HTR-8/SVneo (cell line): ENCODE measurements at regions not wholly inside any gene's neighbourhood (a gene's known extent, or its start where the extent isn't known, plus 50 kb on each side); places are given as distances from the start of the nearest gene placed in this dataset.
A peak's percentile ranks its signal among the peaks of the same experiment; 100 is the strongest.
"Not testable (repeated sequence)": the region's sequence is repeated elsewhere in the genome, so short reads cannot be mapped to it uniquely, and the experiment has no call there.

Source experiments
- DNase-seq: peaks from one replicate; pipeline ENCODE4 v3.0.0; 2011; ENCODE audit warnings: low spot score, mixed read lengths; ENCODE audit not compliant: insufficient read length
- FAIRE-seq: peaks from 2 replicates; lab custom pipeline; 2011; peaks lifted over from hg19 to GRCh38; lab: Jason Lieb, UNC

DNA sequence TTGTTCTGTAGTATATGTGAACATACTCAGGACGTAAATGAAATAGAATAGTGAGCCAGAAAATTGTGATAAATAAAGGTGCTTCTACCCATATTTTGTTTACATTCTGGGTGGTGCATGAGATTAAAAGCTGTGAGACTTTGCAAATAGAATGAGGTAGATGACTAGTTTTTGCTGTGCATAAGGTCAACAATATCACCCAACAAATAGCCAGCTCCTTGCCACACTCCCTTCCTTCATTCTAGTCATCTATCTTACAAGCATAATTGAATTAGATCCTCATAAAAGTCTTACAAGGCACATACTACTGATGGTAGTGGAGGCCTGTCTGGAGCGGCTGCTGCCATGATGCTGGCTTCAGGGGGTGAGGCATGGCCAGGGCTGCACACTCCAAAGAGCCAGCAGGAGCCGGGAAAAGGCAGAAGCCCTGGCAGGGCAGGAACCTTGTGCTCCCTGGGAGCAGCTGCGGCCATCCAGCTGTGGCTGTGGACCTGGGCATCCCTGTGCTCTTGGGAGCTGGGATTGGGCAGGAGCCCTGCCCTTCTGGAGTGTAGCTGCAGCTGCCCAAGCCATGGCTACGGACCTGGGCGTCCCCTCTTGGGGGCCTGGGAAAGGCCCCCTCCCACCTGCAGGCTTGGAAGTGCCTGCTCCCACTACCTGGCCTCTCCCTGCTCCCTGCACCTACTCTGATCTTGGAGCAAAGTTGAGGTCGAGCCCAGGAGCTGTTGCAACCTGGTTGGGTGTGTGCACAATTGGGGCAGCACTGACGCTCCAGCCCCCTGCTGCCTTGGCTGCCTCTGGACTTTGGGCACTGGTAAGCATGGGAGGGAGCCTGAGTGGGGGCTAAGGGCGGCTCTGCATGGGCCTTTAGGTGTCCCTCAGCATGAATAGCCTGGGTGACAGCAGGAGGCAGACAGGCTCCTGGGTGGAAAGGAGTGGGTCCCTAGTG lies 112.8 kb downstream of the DACT1 start:
- FAIRE-seq (peak; percentile 88), DNase-seq (no peak)

DNA sequence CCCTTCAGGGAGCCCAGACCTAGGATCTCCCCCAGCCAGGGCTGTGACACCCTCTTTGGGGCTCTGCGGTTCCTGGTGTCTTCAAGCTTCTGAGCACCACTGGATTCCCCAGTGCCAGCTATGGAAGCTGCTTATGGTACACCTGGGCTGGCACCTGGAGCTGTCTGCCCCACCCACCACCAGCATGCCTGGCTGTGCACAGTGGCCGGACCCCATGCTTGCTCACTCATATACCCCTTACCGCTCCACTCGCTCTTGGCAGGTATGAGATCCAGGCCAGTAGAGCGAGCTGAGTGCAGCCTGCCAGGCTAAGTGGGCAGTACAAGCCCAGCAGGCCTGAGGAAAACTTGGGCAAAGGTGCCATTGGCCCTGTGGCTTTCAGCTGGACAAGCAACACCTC lies 114.0 kb downstream of the DACT1 start:
- DNase-seq (no peak), FAIRE-seq (peak; percentile 81)

DNA sequence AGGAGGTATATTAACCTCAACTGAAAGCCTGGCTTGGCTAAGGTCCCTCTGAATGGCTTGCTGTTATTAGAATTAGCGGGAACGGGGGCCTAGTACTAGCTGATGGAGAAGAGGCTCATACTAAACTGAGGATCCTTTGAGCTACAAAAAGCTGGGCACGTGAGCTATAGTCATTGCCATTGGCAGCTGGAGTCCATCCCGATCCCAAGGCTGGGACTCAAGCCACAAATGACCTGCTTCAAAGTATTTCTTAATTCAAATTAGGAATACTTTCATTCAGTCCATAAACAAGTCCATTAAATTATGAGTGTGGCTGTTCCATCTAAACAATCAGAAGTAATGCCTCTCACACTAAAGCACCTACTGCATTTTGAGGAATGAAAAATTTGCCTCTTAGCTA lies 114.5 kb downstream of the DACT1 start:
- DNase-seq (no peak), FAIRE-seq (no peak)

DNA sequence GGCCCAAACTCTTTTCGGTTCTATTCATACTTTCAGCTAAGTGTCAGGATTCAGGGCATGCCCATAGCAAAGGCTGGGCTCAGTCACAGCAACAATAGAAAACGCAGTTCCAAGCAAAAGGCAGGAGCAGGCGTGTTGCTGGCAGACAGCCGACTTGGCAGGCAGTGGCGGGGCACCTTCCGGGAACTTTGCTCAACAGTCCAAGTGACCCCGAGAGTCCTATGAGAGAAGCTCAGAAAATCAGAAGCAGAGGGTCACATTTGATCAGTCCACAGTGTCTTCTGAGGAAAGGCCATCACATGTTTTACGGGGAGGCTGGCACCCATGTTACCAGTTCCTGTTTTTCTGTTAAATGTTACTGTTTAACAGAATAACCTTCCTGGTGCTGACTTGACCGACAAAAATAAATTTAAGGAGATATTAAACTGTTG lies 115.0 kb downstream of the DACT1 start:
- no peak for FAIRE-seq
- no peak for DNase-seq

DNA sequence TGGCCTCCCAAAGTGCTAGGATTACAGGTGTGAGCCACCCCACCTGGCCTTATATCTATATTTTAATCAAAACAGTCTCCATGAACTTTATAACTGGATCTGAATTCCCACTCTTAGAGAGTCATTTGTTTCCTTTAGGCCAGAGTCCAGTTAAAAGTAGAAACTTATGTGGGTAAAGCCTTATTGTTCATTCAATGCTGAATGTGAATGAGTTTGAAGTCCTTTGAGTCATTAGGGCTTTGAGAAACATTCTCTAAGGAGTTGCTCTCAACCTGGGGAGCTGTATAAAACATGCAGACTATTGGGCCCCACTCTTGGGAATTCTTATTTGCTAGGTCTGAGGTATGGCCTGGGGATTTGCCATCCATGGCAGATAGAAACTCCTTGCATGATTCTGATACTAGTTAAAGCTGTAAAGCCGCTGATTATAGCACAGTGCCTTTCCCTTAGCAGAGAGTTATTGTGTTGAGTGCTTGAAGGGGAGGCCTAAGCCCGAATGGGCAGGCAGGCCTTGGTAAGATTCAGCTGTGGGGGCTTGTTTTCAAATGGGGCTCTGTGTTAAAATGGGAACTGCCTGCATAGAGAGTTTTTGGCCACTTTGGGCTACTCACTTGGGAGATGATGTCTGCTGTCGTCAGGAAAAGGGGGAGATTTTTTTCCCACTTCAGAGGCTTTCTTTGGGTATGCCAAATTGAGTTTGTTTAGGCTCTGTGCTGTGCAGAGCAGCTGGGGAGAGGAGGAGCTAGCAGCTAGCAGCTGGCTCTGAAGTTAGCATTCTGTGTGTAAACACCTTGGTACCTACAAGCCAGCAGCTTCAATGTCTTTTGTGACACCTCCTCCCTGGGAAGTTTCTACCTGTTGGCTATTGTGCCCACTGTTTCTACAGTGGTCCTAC lies 117.5 kb downstream of the DACT1 start:
- FAIRE-seq: peak; percentile 90
- DNase-seq: no peak

DNA sequence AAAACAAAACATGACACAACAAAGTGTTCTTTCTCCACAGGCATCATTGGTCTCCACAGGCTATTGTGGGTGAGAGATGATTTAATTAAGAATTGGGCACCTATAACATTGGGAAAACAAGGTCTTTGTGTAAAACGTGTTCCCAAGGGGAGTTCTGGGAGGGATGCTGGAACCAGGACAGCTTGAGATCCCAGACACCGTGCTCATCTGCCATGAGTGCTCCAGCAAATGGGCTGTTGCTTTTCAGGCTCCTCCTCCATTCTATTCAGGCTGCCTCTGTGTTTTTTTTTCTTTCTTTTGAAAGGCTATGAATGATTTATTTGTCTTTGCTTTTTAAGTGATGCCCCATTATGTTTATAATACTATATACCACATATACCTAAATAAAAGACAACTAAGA lies 122.4 kb downstream of the DACT1 start:
- peak; percentile 55 for FAIRE-seq
- DNase-seq: no peak

DNA sequence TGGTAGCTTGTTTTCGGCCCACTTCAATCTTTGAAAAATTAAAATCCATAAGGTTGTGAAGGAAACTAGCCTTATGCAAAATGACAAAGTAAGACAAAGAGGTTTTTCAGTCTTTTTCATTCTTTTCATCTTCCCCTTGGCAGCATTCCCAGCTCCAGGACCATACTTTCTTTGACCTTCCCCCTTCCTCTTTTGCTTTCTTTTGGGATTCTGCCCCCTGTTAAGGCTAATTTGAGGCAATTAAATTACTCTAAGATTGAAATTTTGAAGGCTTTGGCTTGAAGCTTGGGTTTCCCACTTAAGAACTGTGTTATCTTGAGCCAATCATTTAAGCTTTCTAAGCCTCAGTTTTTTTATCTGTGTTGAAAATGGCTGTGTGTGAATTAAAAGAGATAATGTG lies 124.9 kb downstream of the DACT1 start:
- FAIRE-seq (no peak), DNase-seq (no peak)

DNA sequence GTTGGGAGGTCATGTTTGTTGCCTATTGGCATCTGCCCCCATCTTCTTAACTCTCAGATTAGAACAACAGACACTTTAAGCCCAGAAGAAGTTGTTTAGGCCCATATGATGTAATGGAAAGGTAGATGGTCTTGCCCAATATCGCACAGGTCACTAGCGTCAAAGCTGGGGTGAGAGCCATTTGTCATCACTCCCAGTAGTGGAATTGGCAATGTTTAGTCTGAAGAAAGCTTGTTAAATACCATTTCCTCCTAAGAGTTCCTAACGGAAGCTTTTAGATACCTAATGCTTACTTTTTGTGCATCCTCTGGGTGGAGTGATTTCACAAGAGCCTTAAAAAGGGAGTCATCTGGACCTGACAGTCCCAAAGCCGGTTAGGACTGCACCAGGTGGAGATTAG lies 125.4 kb downstream of the DACT1 start:
- DNase-seq (no peak), FAIRE-seq (peak; percentile 89)

DNA sequence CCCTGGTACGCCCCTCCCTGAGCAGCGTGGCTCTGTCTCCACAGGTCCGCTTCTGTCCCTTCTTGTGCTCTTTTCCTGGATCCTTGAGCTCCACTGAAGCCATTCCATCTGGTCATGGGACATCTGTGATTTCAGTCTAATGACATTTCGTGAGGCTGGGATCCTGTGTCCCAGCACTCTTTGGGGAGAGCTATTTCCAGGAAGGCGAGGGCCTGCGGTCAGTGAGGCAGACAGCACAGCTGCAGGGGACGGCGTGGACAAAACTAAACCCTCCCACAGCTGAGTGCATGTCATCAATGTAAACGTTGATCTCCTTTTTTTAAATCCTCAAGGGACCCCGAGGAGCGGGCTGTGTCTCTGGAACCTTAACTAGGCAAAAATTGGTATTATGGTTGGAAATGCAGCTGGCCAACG lies 127.7 kb downstream of the DACT1 start:
- peak; percentile 71 for FAIRE-seq
- DNase-seq: no peak

DNA sequence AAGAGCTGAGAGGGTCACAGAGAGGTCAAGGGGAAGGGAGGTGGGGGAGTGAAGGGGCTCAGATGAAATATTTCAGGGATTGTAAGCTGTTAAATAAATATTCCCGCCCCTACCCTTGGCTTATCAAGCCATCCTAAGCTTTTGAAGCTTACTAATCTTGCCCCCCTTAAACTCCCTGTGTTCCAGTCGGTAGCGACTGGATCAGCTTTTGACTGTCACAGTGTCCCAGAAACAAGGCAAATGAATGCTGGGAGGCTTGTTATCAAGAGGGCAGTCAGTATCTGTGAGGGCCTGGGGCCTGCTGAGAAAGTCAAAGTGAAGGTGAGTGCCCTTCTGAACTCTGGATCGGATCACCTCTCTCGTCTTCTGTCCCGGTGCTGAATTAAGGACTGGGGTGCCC lies 128.1 kb downstream of the DACT1 start:
- no peak for FAIRE-seq
- DNase-seq: no peak

DNA sequence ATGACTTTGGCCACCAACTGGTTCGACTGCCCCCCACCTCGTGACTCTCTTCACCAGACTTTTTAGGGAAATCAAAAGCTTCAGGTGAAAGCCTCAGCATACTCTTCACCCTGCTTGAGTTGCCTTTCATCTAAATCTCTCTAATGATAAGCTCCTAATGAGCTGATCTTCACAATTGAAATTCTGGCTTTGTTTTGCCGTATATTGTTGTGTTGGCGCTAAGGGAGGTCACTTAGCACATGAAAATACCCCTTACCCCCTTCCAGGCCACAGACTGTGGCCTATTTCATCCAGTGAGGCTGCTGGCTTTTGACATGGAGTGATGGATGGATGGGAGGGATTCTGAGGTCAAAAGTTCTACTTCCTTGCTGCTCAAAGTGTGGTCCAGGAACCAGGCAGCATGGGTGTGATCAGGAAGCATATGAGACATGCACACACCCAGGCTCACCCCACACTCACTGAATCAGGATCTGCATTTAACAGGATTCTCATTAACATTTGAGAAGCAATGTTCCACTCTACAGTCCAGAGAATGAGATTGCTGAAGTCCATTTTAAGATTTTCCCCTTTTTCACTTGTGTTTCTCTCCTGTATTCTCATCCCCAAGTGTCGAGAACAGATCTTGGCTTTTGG lies 131.4 kb downstream of the DACT1 start:
- DNase-seq (no peak), FAIRE-seq (peak; percentile 92)

DNA sequence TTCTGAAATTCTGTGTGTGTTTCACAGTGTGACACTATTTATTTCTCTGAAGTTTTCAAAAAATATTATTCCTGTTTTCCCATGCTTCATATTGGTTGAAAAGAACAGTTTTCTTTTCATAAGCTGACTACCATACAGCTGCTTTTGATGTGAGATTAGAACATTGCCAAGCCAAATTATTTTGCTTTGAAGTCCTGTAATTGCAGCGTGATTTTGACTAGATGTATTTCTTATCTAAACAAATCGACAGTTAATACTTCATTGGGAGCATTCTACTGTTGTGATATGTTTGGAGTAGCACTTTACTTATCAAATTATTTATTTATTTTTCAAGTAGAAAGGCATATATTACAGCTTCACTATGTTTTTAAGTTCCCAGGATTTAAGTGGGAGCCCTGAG lies 132.0 kb downstream of the DACT1 start:
- FAIRE-seq (no peak), DNase-seq (no peak)

DNA sequence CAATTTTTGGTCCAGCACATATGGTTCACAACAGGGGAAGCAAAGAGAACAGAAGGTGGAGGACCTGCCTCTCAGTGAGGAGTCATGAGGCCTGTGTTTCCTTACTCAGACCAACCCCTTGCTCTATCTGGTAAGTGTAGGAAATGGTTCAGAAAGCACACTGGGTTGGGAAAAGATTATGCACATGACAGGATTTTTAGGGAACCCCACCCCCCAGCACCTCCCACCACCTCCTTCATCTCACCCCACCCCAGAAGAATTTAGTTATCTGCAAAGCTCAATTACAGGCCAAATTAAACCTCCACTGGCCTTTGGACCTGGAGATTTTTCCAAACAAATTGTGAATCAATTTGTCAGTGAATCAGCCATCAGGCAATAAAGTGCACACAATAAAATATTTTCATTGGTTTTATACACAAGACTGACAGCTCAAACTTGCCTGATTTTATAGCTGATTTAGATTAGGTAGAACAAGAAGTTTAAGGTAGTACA lies 132.8 kb downstream of the DACT1 start:
- DNase-seq (no peak), FAIRE-seq (peak; percentile 88)

DNA sequence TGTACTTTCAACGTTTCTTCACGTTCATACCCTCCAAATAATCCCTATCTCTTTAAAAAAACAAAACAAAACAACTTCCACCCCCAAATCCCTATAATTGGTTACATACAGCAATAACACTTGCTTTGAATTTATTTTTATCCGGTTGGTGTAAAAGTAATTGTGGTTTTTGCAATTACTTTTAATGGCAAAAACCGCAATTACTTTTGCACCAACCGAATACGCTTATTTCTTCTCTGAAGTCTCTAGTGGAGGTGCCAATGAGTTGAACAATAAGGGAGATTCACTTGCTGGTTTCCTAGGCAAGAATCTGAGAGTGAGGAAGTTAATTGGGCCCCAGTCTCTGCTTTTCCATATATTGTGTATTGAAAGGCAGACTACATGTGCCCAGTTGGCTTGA lies 133.3 kb downstream of the DACT1 start:
- no peak for DNase-seq

DNA sequence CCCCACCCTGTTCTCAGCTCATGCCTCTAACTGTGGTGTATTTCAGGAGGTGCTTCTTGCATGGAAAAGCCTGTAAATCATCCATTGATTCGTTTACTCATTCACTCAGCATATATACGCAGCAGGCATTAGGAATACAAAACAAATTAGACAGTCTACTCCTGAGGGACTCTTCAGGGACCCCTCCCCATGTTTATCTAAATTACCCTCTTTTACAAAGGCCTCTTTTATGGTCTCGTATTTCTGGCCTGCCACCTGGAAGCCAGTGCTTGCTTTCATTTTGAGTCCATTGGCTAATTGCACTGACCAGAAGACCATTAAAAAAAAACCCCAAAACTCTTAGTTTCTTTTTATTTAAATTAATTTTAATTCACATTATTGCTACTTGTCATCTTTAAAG lies 134.4 kb downstream of the DACT1 start:
- FAIRE-seq (peak; percentile 88), DNase-seq (no peak)

More for the DNA sequence above, 133.3 kb downstream of the DACT1 start:
- FAIRE-seq: no peak

DNA sequence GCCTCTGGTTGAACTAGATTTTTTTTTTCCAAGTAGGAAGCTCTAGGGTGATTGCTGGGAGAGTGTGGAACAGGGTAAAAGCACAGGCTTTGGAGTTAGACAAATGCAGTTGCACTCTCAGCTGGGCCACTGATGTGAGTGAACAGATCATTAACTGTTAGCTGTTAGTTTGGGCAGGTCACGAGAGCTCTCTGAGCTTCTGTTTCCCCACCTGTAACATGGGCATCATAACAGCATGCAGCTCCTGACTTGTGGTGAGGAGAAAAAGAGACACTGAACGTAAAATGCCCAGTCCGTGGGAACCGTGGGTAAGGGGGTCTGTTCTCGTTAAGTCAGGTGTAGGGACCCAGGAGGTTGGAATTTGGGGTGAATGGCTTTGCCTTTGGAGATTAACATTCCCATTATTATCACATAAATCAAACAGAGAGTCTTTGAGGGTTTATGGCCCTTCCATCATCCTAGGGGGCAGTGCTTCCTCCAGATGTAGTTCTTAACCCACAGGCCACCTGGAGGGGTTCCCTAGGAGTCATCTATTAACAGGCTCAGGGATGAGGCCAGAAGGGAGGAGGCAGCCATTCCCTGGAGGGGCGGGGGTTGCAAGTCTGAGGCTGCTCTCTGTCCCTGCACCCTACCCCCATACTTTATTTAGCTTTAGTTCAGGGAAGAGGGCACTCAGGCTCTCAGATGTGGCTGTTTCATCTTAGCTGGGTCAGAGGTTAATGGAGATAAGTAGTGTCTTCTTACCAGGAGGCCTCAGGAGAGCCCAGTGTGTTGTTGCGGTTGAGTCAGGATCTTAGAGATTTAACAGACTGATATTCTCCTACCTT lies 135.2 kb downstream of the DACT1 start:
- FAIRE-seq (peak; percentile 94), DNase-seq (peak; percentile 45)

DNA sequence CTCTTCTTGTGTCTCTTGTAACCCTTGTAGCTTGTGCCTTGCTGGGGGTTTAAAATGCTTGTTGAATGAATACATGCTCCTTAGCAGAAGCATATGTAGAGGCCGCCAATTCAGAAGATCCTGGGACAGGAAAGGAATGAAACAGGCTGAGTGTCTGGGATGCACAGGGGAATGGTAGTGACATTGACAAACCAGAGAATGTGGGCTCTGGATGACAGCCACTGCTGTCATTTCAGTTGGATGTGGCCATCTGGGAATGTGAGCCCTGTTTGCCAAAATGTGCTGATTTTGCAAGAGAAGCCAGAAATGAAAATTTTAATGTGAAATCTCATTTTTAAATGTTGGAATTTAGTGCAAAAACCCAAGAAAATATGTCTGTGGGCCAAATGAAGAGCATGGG lies 136.8 kb downstream of the DACT1 start:
- DNase-seq (no peak), FAIRE-seq (no peak)

DNA sequence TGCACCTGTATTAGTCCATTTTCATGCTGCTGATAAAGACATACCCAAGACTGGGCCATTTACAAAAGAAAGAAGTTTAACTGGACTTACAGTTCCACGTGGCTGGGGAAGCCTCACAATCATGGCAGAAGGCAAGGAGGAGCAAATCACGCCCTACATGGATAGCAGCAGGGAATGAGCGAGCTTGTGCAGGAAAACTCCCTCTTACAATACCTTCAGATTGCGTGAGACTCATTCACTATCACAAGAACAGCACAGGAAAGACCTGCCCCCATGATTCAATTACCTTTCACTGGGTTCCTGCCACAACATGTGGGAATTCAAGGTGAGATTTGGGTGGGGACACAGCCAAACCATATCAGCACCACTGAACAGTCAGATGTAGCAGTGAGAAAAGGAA lies 137.4 kb downstream of the DACT1 start:
- DNase-seq: not testable (repeated sequence)
- peak; percentile 66 for FAIRE-seq

DNA sequence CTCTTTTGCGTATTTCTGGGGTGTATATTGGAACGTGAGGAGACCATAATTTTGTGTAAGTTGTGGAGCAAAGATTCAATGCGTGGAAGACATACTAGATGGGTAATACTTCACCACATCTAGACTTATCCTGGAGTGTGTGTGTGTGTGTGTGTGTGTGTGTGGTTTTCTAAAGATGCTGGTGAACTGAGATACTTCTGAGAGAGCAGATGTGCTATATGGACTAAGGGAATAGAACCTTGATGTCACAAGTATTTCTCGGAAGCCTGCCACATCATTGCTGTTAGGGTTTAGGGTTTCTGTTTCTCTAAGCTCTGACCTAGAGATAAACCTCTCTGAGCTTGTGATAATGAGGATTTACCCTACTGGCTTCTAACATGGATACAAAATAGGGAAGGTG lies 138.8 kb downstream of the DACT1 start:
- DNase-seq (no peak), FAIRE-seq (peak; percentile 95)
